ENCODE measurements at regions not wholly inside any gene's neighbourhood (a gene's known extent, or its start where the extent isn't known, plus 50 kb on each side); places are given as distances from the start of the nearest gene placed in this dataset.

DNA sequence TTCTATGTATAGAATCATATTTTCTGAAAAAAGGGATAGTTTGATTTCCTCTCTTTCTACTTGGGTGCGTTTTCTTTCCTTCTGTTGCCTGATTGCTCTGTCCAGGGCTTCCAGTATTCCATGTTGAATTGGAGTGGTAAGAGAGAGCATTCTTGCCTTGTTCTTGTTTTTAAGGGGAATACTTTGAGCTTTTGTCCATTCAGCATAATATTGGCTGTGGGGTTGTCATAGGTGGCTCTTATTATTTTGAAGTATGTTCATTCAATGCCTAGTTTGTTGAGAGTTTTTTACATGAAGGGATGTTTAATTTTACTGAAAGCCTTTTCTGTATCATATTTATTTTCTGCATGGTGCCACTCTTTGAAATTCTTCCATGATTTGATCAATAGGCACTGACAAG lies 173.5 kb upstream of the IRS2 start:
- no peaks in the 10 kb centered on the region for H3K36me3 ChIP-seq
- no peak overlapping the region for H3K27ac ChIP-seq
- H3K9me3 ChIP-seq: peaks cover 0 to 3% of the 10 kb centered on the region in 2 donors
- in situ Hi-C loops (cut with MboI; ENCODE audit: low pct_ligation_motif_present in 1 of 4, low pct_unique_long_range_greater_than_20kb in 1 of 4, low sequenced_read_pairs in 3 of 4) (no loop called here), intact Hi-C loops (cut with DNase I; ENCODE audit: low total_unique reads) (no loop called here)
- DNase-seq: no peak
- no peak for TF ChIP-seq POLR2A (IDR thresholded peaks at IDR 0.05)
- TF ChIP-seq EP300 (IDR thresholded peaks at IDR 0.05; ENCODE audit: low read depth): no peak
- TF ChIP-seq POLR2AphosphoS5 (IDR thresholded peaks at IDR 0.05): no peak
- TF ChIP-seq, protein P1, sequence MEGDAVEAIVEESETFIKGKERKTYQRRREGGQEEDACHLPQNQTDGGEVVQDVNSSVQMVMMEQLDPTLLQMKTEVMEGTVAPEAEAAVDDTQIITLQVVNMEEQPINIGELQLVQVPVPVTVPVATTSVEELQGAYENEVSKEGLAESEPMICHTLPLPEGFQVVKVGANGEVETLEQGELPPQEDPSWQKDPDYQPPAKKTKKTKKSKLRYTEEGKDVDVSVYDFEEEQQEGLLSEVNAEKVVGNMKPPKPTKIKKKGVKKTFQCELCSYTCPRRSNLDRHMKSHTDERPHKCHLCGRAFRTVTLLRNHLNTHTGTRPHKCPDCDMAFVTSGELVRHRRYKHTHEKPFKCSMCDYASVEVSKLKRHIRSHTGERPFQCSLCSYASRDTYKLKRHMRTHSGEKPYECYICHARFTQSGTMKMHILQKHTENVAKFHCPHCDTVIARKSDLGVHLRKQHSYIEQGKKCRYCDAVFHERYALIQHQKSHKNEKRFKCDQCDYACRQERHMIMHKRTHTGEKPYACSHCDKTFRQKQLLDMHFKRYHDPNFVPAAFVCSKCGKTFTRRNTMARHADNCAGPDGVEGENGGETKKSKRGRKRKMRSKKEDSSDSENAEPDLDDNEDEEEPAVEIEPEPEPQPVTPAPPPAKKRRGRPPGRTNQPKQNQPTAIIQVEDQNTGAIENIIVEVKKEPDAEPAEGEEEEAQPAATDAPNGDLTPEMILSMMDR (IDR thresholded peaks at IDR 0.05): no peak
- 87 to 91% methylated on average over 1 of the region's 1 CpG for WGBS, 2 donors (ENCODE audit: low coverage in 1 of 2)
- no peak overlapping the region for H3K4me3 ChIP-seq
- no peaks in the 10 kb centered on the region for H3K4me1 ChIP-seq
- no peaks in the 10 kb centered on the region for H3K27me3 ChIP-seq

DNA sequence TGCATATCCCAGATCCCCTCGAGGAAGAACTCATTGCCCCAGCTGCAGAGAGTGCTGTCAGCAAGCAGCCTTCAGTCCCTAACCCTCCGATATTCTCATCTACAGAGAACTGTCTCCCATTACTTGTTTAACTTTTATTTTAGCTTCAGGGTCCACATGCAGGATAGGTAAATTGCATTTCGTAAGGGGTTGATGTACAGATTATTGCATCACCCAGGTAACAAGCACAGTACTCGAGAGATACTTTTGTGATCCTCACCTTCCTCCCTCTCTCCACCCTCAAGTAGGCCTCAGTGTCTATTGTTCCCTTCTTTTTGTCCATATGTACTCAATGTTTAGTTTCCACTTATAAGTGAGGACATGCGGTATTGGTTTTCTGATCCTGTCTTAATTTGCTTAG lies 171.5 kb upstream of the IRS2 start:
- no peak overlapping the region for H3K4me3 ChIP-seq

DNA sequence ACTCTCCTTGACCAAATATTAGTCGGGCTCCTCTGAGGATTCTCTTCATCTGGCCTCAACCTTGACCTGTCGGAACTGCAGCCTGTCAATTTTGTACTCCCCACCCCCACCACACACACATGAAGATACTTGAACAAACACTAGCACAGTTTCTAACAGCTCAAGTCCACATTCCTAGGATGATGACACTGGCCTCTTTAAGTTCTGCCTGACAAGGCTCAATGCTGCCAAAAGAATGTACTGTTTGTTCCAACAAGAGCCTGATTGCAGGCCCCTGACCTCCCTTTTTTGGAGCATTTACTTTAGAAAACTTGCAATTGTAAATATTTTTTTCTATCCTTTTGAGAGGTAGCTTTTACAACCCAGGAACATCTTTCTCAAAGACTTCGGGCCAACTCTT lies 169.2 kb upstream of the IRS2 start:
- Histone ChIP-seq H3K27me3 (no peaks in the 10 kb centered on the region), H3K4me3 (no peak overlapping the region), H3K36me3 (no peaks in the 10 kb centered on the region), H3K27ac (no peak overlapping the region), H3K4me1 (no peaks in the 10 kb centered on the region), H3K9me3 (peaks cover 0 to 3% of the 10 kb centered on the region in 2 donors)
- TF ChIP-seq EP300 (IDR thresholded peaks at IDR 0.05; ENCODE audit: low read depth) (no peak), POLR2AphosphoS5 (IDR thresholded peaks at IDR 0.05) (no peak), POLR2A (IDR thresholded peaks at IDR 0.05) (no peak)
- TF ChIP-seq, protein P1 (IDR thresholded peaks at IDR 0.05): no peak
- 60 to 73% methylated on average over 1 to 3 of the region's 3 CpGs for WGBS, 2 donors (ENCODE audit: low coverage in 1 of 2)
- in situ Hi-C loops (cut with MboI; ENCODE audit: low pct_ligation_motif_present in 1 of 4, low pct_unique_long_range_greater_than_20kb in 1 of 4, low sequenced_read_pairs in 3 of 4) (no loop called here), intact Hi-C loops (cut with DNase I; ENCODE audit: low total_unique reads) (no loop called here)
- DNase-seq: no peak

More for the DNA sequence above, 171.5 kb upstream of the IRS2 start:
- Histone ChIP-seq H3K27me3 (no peaks in the 10 kb centered on the region), H3K4me1 (no peaks in the 10 kb centered on the region), H3K27ac (no peak overlapping the region), H3K36me3 (no peaks in the 10 kb centered on the region), H3K9me3 (peaks cover 0 to 3% of the 10 kb centered on the region in 2 donors)
- in situ Hi-C loops (cut with MboI; ENCODE audit: low pct_ligation_motif_present in 1 of 4, low pct_unique_long_range_greater_than_20kb in 1 of 4, low sequenced_read_pairs in 3 of 4): no loop called here
- no peak for DNase-seq
- intact Hi-C loops (cut with DNase I; ENCODE audit: low total_unique reads): no loop called here
- 82 to 90% methylated on average over 4 to 5 of the region's 5 CpGs for WGBS, 2 donors (ENCODE audit: low coverage in 1 of 2)
- TF ChIP-seq EP300 (IDR thresholded peaks at IDR 0.05; ENCODE audit: low read depth): no peak
- TF ChIP-seq, protein P1 (IDR thresholded peaks at IDR 0.05): no peak
- TF ChIP-seq POLR2AphosphoS5 (IDR thresholded peaks at IDR 0.05): no peak
- TF ChIP-seq POLR2A (IDR thresholded peaks at IDR 0.05): no peak

DNA sequence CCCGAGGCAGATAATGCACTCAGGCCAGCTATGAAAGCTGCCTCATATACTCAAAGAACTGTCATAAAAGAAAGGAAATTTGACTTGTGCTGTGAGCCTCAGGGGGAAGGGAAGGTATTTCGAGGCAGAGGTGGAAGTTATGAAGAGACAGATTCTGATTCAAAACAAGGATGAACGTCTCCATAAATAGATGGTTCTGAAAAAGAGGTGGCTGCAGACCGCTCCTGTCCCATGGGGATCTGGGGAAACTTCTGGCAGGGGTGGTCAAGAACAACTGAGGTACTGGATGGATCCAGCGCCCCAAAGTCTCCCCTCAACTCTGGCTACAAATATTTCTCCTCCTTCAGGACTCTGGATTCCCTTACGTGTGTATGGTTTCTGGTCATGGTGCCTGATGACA lies 168.1 kb upstream of the IRS2 start:
- intact Hi-C loops (cut with DNase I; ENCODE audit: low total_unique reads) (no loop called here), in situ Hi-C loops (cut with MboI; ENCODE audit: low pct_ligation_motif_present in 1 of 4, low pct_unique_long_range_greater_than_20kb in 1 of 4, low sequenced_read_pairs in 3 of 4) (no loop called here)
- TF ChIP-seq, protein P1 (IDR thresholded peaks at IDR 0.05): no peak
- no peak for TF ChIP-seq POLR2A (IDR thresholded peaks at IDR 0.05)
- no peak for TF ChIP-seq EP300 (IDR thresholded peaks at IDR 0.05; ENCODE audit: low read depth)
- no peak for TF ChIP-seq POLR2AphosphoS5 (IDR thresholded peaks at IDR 0.05)
- H3K36me3 ChIP-seq: no peaks in the 10 kb centered on the region
- no peaks in the 10 kb centered on the region for H3K4me1 ChIP-seq
- H3K27ac ChIP-seq: no peak overlapping the region
- peaks cover 0 to 3% of the 10 kb centered on the region in 2 donors for H3K9me3 ChIP-seq
- no peaks in the 10 kb centered on the region for H3K27me3 ChIP-seq
- no peak for DNase-seq
- no peak overlapping the region for H3K4me3 ChIP-seq
- WGBS, 2 donors (ENCODE audit: low coverage in 1 of 2): 64 to 76% methylated on average over 6 of the region's 6 CpGs

All from transverse colon (tissue), 4 donors.